ENCODE measurements at regions not wholly inside any gene's neighbourhood (a gene's known extent, or its start where the extent isn't known, plus 50 kb on each side); places are given as distances from the start of the nearest gene placed in this dataset.

DNA sequence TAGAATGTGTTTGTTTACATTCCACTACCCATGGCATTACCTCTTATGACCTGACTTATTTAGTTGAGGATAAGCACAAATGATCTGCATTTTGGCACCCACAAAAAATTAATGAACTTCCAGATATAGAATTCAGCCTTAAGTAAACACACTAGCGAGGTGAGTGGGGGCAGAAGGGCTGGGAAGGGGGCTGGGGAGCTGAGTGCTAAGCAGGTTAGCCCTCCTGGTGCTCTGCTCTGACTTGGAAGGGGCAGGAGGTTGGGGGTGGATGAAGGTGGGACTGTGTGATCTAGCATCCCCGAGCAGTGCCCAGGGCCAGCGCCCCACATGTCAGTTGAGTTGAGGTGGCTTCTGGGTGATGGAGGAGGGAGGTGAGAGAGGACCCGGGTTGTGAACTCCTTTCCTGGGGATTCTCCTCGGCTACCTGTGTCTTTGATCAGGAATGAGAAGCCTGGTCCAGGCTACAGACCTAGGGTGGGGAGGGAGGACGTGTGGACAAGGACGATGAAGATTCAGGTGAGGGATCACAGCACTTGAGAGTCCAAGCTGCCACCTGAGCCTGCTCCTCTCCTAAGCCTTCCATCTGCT lies 178.6 kb upstream of the SMAD3 start:
- intact Hi-C loops (cut with micrococcal nuclease): no loop called here
- Histone ChIP-seq H3K9me3 (replicated peaks; ENCODE audit: control insufficient read depth, insufficient read depth, low read depth, low read length) (no peaks in the 10 kb centered on the region), H3K27me3 (ENCODE audit: control insufficient read depth in 2 of 2, insufficient read depth in 2 of 2, low read length in 2 of 2) (peaks cover 5 to 21% of the 10 kb centered on the region in 2 experiments; a peak in 4 of 5 replicates), H3K4me2 (ENCODE audit: insufficient read depth, low read length) (no peak overlapping the region), H3K79me2 (ENCODE audit: control insufficient read depth, insufficient read depth, low read length) (no peaks in the 10 kb centered on the region), H3K9me1 (ENCODE audit: control insufficient read depth, insufficient read depth, low read length) (no peaks in the 10 kb centered on the region), H4K20me1 (replicated peaks; ENCODE audit: control insufficient read depth, insufficient read depth, low read length) (no peaks in the 10 kb centered on the region), H3K4me1 (replicated peaks in 1 of 2; ENCODE audit: control insufficient read depth in 2 of 2, insufficient read depth in 2 of 2, low read length in 2 of 2) (peaks cover 0 to 5% of the 10 kb centered on the region in 2 experiments; a peak in 2 of 5 replicates), H3K36me3 (ENCODE audit: control insufficient read depth, insufficient read depth, low read length) (no peaks in the 10 kb centered on the region), H2AFZ (ENCODE audit: low read depth, low read length) (no peak overlapping the region), H3K4me3 (no peak overlapping the region), H3K9ac (ENCODE audit: insufficient read depth in 1 of 2, low read depth in 2 of 2, low read length in 2 of 2) (no peak overlapping the region), H3K27ac (ENCODE audit: extremely low read depth, low read depth, low read length) (no peak overlapping the region)
- in situ Hi-C loops (cut with MboI): no loop called here
- no peak for DNase-seq (ENCODE audit: extremely low read depth in 1 of 4, low spot score in 3 of 4)
- WGBS (ENCODE audit: insufficient coverage, low coverage, missing lambda C conversion rate): 3% methylated on average over 6 of the region's 7 CpGs
- ChIA-PET CTCF (ENCODE audit: low intra/inter-chr PET ratio) (no interaction called here), POLR2A (no interaction called here)
- no peak for ATAC-seq
- BruUV-seq (replicated peaks): no TSS peak
- no peak for FAIRE-seq
- TF ChIP-seq GABPA (tag; conservative IDR thresholded peaks at IDR 0.05; ENCODE audit: low read depth): no peak
- TF ChIP-seq ZNF384 (IDR thresholded peaks at IDR 0.05; ENCODE audit: low read depth, low read length): no peak
- TF ChIP-seq MTF1 (CRISPR knock-in tag; IDR thresholded peaks at IDR 0.05; ENCODE audit: borderline replicate concordance): no peak
- TF ChIP-seq SNRNP70 (optimal IDR thresholded peaks at IDR 0.05; ENCODE audit: low read depth, low read length): no peak
- no peak for TF ChIP-seq TCF7 (IDR thresholded peaks at IDR 0.05; ENCODE audit: borderline replicate concordance)
- TF ChIP-seq, protein P1, sequence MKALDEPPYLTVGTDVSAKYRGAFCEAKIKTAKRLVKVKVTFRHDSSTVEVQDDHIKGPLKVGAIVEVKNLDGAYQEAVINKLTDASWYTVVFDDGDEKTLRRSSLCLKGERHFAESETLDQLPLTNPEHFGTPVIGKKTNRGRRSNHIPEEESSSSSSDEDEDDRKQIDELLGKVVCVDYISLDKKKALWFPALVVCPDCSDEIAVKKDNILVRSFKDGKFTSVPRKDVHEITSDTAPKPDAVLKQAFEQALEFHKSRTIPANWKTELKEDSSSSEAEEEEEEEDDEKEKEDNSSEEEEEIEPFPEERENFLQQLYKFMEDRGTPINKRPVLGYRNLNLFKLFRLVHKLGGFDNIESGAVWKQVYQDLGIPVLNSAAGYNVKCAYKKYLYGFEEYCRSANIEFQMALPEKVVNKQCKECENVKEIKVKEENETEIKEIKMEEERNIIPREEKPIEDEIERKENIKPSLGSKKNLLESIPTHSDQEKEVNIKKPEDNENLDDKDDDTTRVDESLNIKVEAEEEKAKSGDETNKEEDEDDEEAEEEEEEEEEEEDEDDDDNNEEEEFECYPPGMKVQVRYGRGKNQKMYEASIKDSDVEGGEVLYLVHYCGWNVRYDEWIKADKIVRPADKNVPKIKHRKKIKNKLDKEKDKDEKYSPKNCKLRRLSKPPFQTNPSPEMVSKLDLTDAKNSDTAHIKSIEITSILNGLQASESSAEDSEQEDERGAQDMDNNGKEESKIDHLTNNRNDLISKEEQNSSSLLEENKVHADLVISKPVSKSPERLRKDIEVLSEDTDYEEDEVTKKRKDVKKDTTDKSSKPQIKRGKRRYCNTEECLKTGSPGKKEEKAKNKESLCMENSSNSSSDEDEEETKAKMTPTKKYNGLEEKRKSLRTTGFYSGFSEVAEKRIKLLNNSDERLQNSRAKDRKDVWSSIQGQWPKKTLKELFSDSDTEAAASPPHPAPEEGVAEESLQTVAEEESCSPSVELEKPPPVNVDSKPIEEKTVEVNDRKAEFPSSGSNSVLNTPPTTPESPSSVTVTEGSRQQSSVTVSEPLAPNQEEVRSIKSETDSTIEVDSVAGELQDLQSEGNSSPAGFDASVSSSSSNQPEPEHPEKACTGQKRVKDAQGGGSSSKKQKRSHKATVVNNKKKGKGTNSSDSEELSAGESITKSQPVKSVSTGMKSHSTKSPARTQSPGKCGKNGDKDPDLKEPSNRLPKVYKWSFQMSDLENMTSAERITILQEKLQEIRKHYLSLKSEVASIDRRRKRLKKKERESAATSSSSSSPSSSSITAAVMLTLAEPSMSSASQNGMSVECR (CRISPR knock-in tag; IDR thresholded peaks at IDR 0.05): no peak
- TF ChIP-seq CEBPG (CRISPR knock-in tag; IDR thresholded peaks at IDR 0.05): no peak
- TF ChIP-seq CEBPG (tag; conservative IDR thresholded peaks at IDR 0.05 in 1 of 2, IDR thresholded peaks at IDR 0.05 in 1 of 2): no peak
- TF ChIP-seq, protein P2, sequence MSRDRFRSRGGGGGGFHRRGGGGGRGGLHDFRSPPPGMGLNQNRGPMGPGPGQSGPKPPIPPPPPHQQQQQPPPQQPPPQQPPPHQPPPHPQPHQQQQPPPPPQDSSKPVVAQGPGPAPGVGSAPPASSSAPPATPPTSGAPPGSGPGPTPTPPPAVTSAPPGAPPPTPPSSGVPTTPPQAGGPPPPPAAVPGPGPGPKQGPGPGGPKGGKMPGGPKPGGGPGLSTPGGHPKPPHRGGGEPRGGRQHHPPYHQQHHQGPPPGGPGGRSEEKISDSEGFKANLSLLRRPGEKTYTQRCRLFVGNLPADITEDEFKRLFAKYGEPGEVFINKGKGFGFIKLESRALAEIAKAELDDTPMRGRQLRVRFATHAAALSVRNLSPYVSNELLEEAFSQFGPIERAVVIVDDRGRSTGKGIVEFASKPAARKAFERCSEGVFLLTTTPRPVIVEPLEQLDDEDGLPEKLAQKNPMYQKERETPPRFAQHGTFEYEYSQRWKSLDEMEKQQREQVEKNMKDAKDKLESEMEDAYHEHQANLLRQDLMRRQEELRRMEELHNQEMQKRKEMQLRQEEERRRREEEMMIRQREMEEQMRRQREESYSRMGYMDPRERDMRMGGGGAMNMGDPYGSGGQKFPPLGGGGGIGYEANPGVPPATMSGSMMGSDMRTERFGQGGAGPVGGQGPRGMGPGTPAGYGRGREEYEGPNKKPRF (IDR thresholded peaks at IDR 0.05; ENCODE audit: low read depth, low read length): no peak
- TF ChIP-seq TFAM (CRISPR knock-in tag; conservative IDR thresholded peaks at IDR 0.05): no peak
- TF ChIP-seq, protein P3, sequence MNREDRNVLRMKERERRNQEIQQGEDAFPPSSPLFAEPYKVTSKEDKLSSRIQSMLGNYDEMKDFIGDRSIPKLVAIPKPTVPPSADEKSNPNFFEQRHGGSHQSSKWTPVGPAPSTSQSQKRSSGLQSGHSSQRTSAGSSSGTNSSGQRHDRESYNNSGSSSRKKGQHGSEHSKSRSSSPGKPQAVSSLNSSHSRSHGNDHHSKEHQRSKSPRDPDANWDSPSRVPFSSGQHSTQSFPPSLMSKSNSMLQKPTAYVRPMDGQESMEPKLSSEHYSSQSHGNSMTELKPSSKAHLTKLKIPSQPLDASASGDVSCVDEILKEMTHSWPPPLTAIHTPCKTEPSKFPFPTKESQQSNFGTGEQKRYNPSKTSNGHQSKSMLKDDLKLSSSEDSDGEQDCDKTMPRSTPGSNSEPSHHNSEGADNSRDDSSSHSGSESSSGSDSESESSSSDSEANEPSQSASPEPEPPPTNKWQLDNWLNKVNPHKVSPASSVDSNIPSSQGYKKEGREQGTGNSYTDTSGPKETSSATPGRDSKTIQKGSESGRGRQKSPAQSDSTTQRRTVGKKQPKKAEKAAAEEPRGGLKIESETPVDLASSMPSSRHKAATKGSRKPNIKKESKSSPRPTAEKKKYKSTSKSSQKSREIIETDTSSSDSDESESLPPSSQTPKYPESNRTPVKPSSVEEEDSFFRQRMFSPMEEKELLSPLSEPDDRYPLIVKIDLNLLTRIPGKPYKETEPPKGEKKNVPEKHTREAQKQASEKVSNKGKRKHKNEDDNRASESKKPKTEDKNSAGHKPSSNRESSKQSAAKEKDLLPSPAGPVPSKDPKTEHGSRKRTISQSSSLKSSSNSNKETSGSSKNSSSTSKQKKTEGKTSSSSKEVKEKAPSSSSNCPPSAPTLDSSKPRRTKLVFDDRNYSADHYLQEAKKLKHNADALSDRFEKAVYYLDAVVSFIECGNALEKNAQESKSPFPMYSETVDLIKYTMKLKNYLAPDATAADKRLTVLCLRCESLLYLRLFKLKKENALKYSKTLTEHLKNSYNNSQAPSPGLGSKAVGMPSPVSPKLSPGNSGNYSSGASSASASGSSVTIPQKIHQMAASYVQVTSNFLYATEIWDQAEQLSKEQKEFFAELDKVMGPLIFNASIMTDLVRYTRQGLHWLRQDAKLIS (CRISPR knock-in tag; IDR thresholded peaks at IDR 0.05): no peak
- TF ChIP-seq OTX1 (CRISPR knock-in tag; IDR thresholded peaks at IDR 0.05): no peak
- TF ChIP-seq SMAD3 (CRISPR knock-in tag; conservative IDR thresholded peaks at IDR 0.05): no peak
